CD14-positive monocyte (primary cell): ENCODE measurements at regions not wholly inside any gene's neighbourhood (a gene's known extent, or its start where the extent isn't known, plus 50 kb on each side); places are given as distances from the start of the nearest gene placed in this dataset.

Experiments
- DNase-seq, 3 donors: peaks; one replicate each; pipeline ENCODE4 v3.0.0-alpha.2; 2011 to 2022
- H2AFZ ChIP-seq: 2 replicates; pipeline ENCODE4 v1.6.0; 2012; ENCODE audit warnings: mild to moderate bottlenecking, low read depth, low read length, inconsistent platforms; ENCODE audit not compliant: insufficient read depth, poor library complexity, severe bottlenecking
- H3K27ac ChIP-seq, 2 donors: 1 replicate in 1 of 2; 2 replicates in 1 of 2; pipeline ENCODE4 v1.5.1; 2012 to 2013; ENCODE audit warnings: low read length in 2 of 2, control low read depth in 1 of 2, inconsistent platforms in 1 of 2, low read depth in 1 of 2, mild to moderate bottlenecking in 1 of 2
- H3K27me3 ChIP-seq, 2 donors: one replicate each; pipeline versions ENCODE4 v1.6.0 to v1.6.1; 2011 to 2013; ENCODE audit warnings: low read length in 2 of 2; ENCODE audit not compliant: control insufficient read depth in 2 of 2, insufficient read depth in 2 of 2
- H3K36me3 ChIP-seq, 2 donors: replicated peaks in 1 of 2; 1 replicate in 1 of 2; 2 replicates in 1 of 2; pipeline versions ENCODE4 v1.5.1 to v1.6.1; 2012 to 2013; ENCODE audit warnings: low read length in 2 of 2, control low read depth in 1 of 2, inconsistent platforms in 1 of 2, mild to moderate bottlenecking in 1 of 2; ENCODE audit not compliant: insufficient read depth in 2 of 2, control insufficient read depth in 1 of 2
- H3K4me1 ChIP-seq, 2 donors: 1 replicate in 1 of 2; 2 replicates in 1 of 2; pipeline versions ENCODE4 v1.5.1 to v1.6.1; 2012 to 2013; ENCODE audit warnings: low read length in 2 of 2, control low read depth in 1 of 2, inconsistent platforms in 1 of 2, mild to moderate bottlenecking in 1 of 2, moderate library complexity in 1 of 2; ENCODE audit not compliant: insufficient read depth in 2 of 2, control insufficient read depth in 1 of 2
- H3K4me2 ChIP-seq: replicated peaks from 2 replicates; pipeline ENCODE3; 2012; ENCODE audit warnings: low read length, moderate library complexity, mild to moderate bottlenecking; ENCODE audit not compliant: poor library complexity, severe bottlenecking; ENCODE audit errors: extremely low read depth
- H3K4me3 ChIP-seq, 3 experiments: fragments of 200-600 bp in 1 of 3; sonication (generic) in 1 of 3; replicated peaks in 1 of 3; 1 replicate in 2 of 3; 2 replicates in 1 of 3; pipeline ENCODE4 v1.5.1; 2011 to 2013; ENCODE audit warnings: low read length in 3 of 3, mild to moderate bottlenecking in 3 of 3, control low read depth in 2 of 3, low read depth in 2 of 3, inconsistent platforms in 1 of 3, moderate library complexity in 1 of 3
- H3K79me2 ChIP-seq: 2 replicates; pipeline ENCODE4 v1.6.0; 2012; ENCODE audit warnings: mild to moderate bottlenecking, control low read depth, inconsistent platforms, low read length, moderate library complexity; ENCODE audit not compliant: insufficient read depth
- H3K9ac ChIP-seq: 2 replicates; pipeline ENCODE4 v1.6.0; 2017; ENCODE audit warnings: low read length, mild to moderate bottlenecking; ENCODE audit not compliant: insufficient read depth, poor library complexity, severe bottlenecking
- H3K9me3 ChIP-seq, 2 donors: replicated peaks in 1 of 2; 1 replicate in 1 of 2; 2 replicates in 1 of 2; pipeline versions ENCODE4 v1.5.1 to v1.6.1; 2012 to 2013; ENCODE audit warnings: low read length in 2 of 2, control low read depth in 1 of 2; ENCODE audit not compliant: control insufficient read depth in 1 of 2, insufficient read depth in 1 of 2
- H4K20me1 ChIP-seq: 2 replicates; pipeline ENCODE4 v1.6.0; 2012; ENCODE audit warnings: mild to moderate bottlenecking, low read length, control low read depth, moderate library complexity; ENCODE audit not compliant: insufficient read depth
- H3K27ac Mint-ChIP-seq, 7 donors: one replicate each; pipeline ENCODE4 v1.8.0; 2020; ENCODE audit warnings: mild to moderate bottlenecking in 7 of 7, mixed read lengths in 7 of 7, moderate library complexity in 6 of 7, inconsistent platforms in 2 of 7
- H3K27me3 Mint-ChIP-seq, 3 donors: one replicate each; pipeline ENCODE4 v1.8.0; 2021 to 2022; ENCODE audit warnings: low read depth in 3 of 3, mild to moderate bottlenecking in 3 of 3, mixed read lengths in 3 of 3, moderate library complexity in 3 of 3, inconsistent platforms in 1 of 3
- H3K36me3 Mint-ChIP-seq, 2 donors: one replicate each; pipeline ENCODE4 v1.8.0; 2020; ENCODE audit warnings: mixed read lengths in 2 of 2, inconsistent platforms in 1 of 2, mild to moderate bottlenecking in 1 of 2
- H3K4me1 Mint-ChIP-seq: one replicate; pipeline ENCODE4 v1.8.0; 2020; ENCODE audit warnings: mild to moderate bottlenecking, mixed read lengths
- H3K4me3 Mint-ChIP-seq, 2 donors: one replicate each; pipeline ENCODE4 v1.8.0; 2020; ENCODE audit warnings: mild to moderate bottlenecking in 2 of 2, mixed read lengths in 2 of 2, moderate library complexity in 1 of 2
- H3K9me3 Mint-ChIP-seq, 7 donors: one replicate each; pipeline ENCODE4 v1.8.0; 2020 to 2022; ENCODE audit warnings: mixed read lengths in 7 of 7, mild to moderate bottlenecking in 6 of 7, moderate library complexity in 6 of 7, inconsistent platforms in 2 of 7
- CTCF ChIP-seq: fragments of 200-600 bp; IDR thresholded peaks from one replicate; pipeline ENCODE4 v1.8.0; 2022; ENCODE audit warnings: antibody characterized with exemption, mild to moderate bottlenecking
- WGBS: methylation state at CpG from one replicate; pipeline ENCODE4 v1.1.5; 2013; ENCODE audit warnings: missing lambda C conversion rate; ENCODE audit not compliant: insufficient coverage; 5-methylcytosine and 5-hydroxymethylcytosine counted together
- intact Hi-C, 2 donors: fragments of 100-400 bp; cut with micrococcal nuclease; formaldehyde crosslinking; loops; one replicate each; pipeline versions ENCODE4 v1.15.0 to v1.15.1; 2023

- Histone ChIP-seq H3K9ac (no peak overlapping the region), H4K20me1 (no peaks in the 10 kb centered on the region), H3K27me3 (no peaks in the 10 kb centered on the region), H3K27ac (no peak overlapping the region), H3K9me3 (peaks cover 0 to 7% of the 10 kb centered on the region in 2 donors), H3K36me3 (no peaks in the 10 kb centered on the region), H2AFZ (no peak overlapping the region), H3K4me3 (no peak overlapping the region), H3K79me2 (no peaks in the 10 kb centered on the region), H3K4me1 (peaks cover 49 to 56% of the 10 kb centered on the region in 2 donors), H3K4me2 (no peak overlapping the region)
- no peak overlapping the region for H3K4me3 Mint-ChIP-seq
- 93% methylated on average over 4 of the region's 4 CpGs for WGBS
- H3K36me3 Mint-ChIP-seq = no peaks in the 10 kb centered on the region
- DNase-seq = no peak
- H3K9me3 Mint-ChIP-seq = peaks cover 1 to 8% (median 4%) of the 10 kb centered on the region in 7 donors
- no peak overlapping the region for H3K27ac Mint-ChIP-seq
- H3K27me3 Mint-ChIP-seq = peaks cover 0 to 2% (median 0%) of the 10 kb centered on the region in 3 donors
- no peak for TF ChIP-seq CTCF
- H3K4me1 Mint-ChIP-seq = peaks cover 54% of the 10 kb centered on the region
- intact Hi-C loops = no loop called here
Observed at GRCh38 chr20:1833728-1834726, 61.2 kb upstream of the SIRPA start.

GRCh38 chr20:1833216-1833615, 62.0 kb upstream of the SIRPA start:
- no peaks in the 10 kb centered on the region for H3K9me3 ChIP-seq
- no peak overlapping the region for H3K4me2 ChIP-seq
- H3K4me1 ChIP-seq = peaks cover 49 to 56% of the 10 kb centered on the region in 2 donors
- no peaks in the 10 kb centered on the region for H3K36me3 Mint-ChIP-seq
- DNase-seq = no peak
- no peak overlapping the region for H2AFZ ChIP-seq
- no peak for TF ChIP-seq CTCF
- no peaks in the 10 kb centered on the region for H4K20me1 ChIP-seq
- no peak overlapping the region for H3K4me3 ChIP-seq
- no peak overlapping the region for H3K27ac ChIP-seq
- no peaks in the 10 kb centered on the region for H3K36me3 ChIP-seq
- 96% methylated on average over 4 of the region's 4 CpGs for WGBS
- no peaks in the 10 kb centered on the region for H3K27me3 ChIP-seq
- H3K4me3 Mint-ChIP-seq = no peak overlapping the region
- H3K4me1 Mint-ChIP-seq = peaks cover 59% of the 10 kb centered on the region
- intact Hi-C loops = no loop called here
- H3K27me3 Mint-ChIP-seq = peaks cover 0 to 2% (median 0%) of the 10 kb centered on the region in 3 donors
- H3K9me3 Mint-ChIP-seq = peaks cover 0 to 2% (median 0%) of the 10 kb centered on the region in 7 donors
- no peak overlapping the region for H3K9ac ChIP-seq
- H3K27ac Mint-ChIP-seq = no peak overlapping the region
- no peaks in the 10 kb centered on the region for H3K79me2 ChIP-seq
